GM03348 (cell line): ENCODE measurements at regions not wholly inside any gene's neighbourhood (a gene's known extent, or its start where the extent isn't known, plus 50 kb on each side); places are given as distances from the start of the nearest gene placed in this dataset.

Source experiments
- DNase-seq: peaks from one replicate; pipeline ENCODE4 v3.0.0; 2012; ENCODE audit warnings: low spot score

GRCh38 chr7:40921589-40922315 is 781.1 kb downstream of the INHBA start:
- DNase-seq, result no peak

- DNase-seq, result peak; percentile 77
Observed at GRCh38 chr7:40918701-40919271, 784.0 kb downstream of the SUGCT start.

- no peak for DNase-seq
Observed at GRCh38 chr7:40916813-40917212, 782.0 kb downstream of the SUGCT start.

- no peak for DNase-seq
Observed at GRCh38 chr7:40915071-40915470, 780.3 kb downstream of the SUGCT start.
